Activated CD8-positive, alpha-beta memory T cell treated with anti-CD3 and anti-CD28 coated beads, Interleukin-2, amount 50 U/mL, for 24 hours (primary cell): ENCODE measurements at regions not wholly inside any gene's neighbourhood (a gene's known extent, or its start where the extent isn't known, plus 50 kb on each side); places are given as distances from the start of the nearest gene placed in this dataset.

Experiments used
- DNase-seq: peaks from one replicate; pipeline ENCODE4 v3.0.0-alpha.2; 2020; ENCODE audit errors: extremely low read depth

GRCh38 chr4:3852309-3852708, 86.1 kb downstream of the ADRA2C start:
- no peak for DNase-seq

DNA sequence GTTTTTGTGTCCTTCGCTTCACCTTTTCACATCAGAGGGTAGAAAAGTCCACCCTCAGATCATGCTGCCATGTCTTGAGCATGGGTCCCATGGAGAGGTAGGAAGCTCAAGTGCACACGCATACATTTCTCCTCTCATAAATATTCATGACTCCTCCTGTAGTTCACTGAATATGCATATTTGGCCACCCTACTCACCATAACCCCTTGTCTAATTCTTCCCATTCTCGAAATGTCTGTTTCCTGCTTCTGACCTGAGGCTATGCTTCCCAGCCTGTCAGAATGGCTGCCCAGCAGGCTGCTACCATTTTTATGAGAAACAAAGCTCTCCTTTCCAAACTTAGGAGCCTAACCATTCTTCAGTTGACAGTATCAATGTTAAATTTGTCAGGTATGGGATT, 86.5 kb downstream of the ADRA2C start:
- DNase-seq: no peak

- DNase-seq: no peak
These were observed 87.3 kb downstream of the ADRA2C start for GRCh38 chr4:3853388-3854035.

DNA sequence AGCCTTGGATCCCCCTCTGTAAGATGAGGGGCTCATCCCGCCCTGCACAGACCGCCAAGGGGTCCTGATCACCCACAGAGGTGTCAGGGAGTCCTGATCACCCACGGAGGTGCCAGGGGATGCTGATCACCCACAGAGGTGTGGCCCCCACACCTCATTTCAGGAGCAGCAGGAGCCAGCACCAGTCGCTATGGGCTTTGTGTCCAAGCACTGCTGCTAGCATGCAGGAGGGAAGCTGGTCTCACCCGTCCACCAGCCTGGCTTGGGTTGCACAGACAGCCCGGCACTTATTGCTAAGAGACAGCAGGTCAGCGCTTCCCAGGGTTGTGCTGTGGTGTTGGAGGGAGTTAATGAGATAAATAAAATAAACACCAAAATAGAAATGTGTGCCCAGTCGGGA, 88.5 kb downstream of the ADRA2C start:
- no peak for DNase-seq

- no peak for DNase-seq
These were observed 89.5 kb downstream of the ADRA2C start for GRCh38 chr4:3855646-3856045.

DNA sequence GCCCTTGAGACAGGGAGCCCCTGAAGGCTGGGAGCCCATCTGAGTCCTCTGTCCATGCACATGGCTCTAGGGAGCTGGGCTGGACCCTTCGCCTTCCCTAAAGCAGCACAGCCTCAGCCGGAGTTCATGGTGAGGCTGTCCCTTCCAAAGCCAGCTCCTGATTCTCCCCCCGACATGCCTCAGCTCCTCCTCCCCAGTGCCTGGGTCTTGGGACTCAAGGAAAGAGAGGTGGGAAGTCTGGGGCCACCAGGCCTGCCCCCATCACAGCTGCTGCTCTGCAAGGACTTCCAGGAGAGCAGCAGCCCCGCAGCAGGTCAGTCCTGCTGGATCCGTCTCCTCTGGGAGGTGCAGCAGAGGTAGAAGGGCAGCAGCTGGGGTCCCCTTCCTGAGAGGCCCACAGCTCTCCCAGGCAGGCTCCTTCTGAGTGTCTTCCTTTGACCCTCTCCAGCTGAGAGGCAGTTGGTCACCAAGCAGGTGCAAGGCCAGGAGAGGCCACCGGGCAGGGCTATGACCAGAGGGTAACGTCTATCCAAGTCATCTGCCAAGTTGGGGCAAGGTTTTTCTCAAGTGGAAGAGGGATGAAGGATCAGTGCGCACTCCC, 90.5 kb downstream of the ADRA2C start:
- no peak for DNase-seq

GRCh38 chr4:3857269-3857926, 91.2 kb downstream of the ADRA2C start:
- no peak for DNase-seq

GRCh38 chr4:3858046-3858730, 92.0 kb downstream of the ADRA2C start:
- DNase-seq: no peak

- DNase-seq: no peak
These were observed 92.7 kb downstream of the ADRA2C start for GRCh38 chr4:3858765-3859388.

GRCh38 chr4:3859571-3859970, 93.4 kb downstream of the ADRA2C start:
- DNase-seq: no peak

GRCh38 chr4:3860061-3860912, 94.1 kb downstream of the ADRA2C start:
- no peak for DNase-seq

GRCh38 chr4:3860913-3861636, 94.9 kb downstream of the ADRA2C start:
- DNase-seq: no peak

GRCh38 chr4:3861720-3862639, 95.8 kb downstream of the ADRA2C start:
- no peak for DNase-seq

DNA sequence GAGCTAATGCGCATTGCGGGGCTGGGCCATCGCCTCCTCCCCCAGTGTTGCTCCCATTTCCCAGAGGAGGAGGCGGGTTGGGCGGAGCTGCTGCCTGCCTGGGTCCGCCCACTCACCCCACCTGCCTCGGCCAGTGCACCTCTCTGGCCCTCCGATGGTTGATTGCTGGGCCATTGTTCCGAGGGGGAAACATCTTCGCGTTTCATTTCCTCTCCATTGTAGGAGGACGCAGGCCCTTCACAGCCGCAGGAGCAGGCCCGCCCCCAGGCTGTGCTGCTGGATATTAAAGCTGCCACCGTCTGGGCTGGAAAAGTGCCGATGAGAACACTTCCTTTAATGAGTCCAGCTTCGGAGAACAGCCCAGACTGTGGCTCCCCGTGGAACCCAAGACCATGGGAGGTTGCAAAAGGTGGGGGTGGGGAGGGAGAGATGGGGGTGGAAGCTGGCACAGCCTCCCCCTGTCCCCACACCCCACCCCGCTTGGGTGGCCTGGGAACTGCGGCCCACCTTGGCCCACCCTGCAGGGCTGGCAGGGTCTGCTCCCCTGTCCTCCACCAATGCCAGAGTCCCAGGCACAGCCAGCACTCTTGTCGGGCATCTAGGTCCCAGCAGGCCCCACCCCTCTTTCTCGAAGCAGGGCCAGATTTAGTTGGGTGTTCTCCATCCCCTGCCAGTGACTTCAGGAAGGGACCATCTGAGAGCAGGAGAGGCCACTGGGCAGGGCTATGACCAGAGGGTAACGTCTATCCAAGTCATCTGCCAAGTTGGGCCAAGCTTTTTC, 96.6 kb downstream of the ADRA2C start:
- no peak for DNase-seq

- no peak for DNase-seq
These were observed 97.9 kb downstream of the ADRA2C start for GRCh38 chr4:3863841-3864741.

GRCh38 chr4:3864742-3865721, 98.8 kb downstream of the ADRA2C start:
- DNase-seq: no peak
